Peyer's patch (tissue), 4 donors: ENCODE measurements at regions not wholly inside any gene's neighbourhood (a gene's known extent, or its start where the extent isn't known, plus 50 kb on each side); places are given as distances from the start of the nearest gene placed in this dataset.

Source experiments
- POLR2A ChIP-seq, 2 donors: fragments of 450-650 bp; IDR thresholded peaks; one replicate each; pipeline ENCODE4 v1.5.1; 2017; ENCODE audit warnings: antibody characterized with exemption in 2 of 2, mild to moderate bottlenecking in 2 of 2, moderate library complexity in 2 of 2
- TF ChIP-seq, protein P1 (sequence below), 6 experiments: fragments of 450-650 bp in 4 of 6; fragments of 200-600 bp in 2 of 6; sonication (generic) in 1 of 6; IDR thresholded peaks; one replicate each; pipeline ENCODE4 v1.5.1; 2017 to 2019; ENCODE audit warnings: antibody characterized with exemption in 6 of 6, mild to moderate bottlenecking in 3 of 6, moderate library complexity in 1 of 6

DNA sequence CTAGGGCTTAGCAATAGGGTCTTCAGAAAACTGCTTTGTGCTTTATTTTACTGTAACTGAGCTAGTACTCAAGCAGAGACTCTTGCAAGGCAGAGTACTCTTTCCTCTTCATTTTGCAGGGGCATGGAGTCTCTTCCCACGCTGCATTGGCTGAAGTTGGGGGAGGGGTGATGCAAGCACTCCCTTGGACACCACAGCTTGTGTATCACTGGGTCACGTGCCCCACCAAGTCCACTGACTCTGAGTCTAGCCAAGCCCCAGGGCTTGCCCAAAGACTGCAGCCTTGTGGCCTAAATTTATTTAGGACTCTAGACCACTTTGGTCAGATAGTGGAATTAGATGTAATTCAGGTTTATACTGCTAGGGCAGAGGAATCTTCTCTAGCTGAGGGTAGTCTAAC lies 1075.0 kb upstream of the ADGRB3 start:
- TF ChIP-seq, protein P1, sequence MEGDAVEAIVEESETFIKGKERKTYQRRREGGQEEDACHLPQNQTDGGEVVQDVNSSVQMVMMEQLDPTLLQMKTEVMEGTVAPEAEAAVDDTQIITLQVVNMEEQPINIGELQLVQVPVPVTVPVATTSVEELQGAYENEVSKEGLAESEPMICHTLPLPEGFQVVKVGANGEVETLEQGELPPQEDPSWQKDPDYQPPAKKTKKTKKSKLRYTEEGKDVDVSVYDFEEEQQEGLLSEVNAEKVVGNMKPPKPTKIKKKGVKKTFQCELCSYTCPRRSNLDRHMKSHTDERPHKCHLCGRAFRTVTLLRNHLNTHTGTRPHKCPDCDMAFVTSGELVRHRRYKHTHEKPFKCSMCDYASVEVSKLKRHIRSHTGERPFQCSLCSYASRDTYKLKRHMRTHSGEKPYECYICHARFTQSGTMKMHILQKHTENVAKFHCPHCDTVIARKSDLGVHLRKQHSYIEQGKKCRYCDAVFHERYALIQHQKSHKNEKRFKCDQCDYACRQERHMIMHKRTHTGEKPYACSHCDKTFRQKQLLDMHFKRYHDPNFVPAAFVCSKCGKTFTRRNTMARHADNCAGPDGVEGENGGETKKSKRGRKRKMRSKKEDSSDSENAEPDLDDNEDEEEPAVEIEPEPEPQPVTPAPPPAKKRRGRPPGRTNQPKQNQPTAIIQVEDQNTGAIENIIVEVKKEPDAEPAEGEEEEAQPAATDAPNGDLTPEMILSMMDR (IDR thresholded peaks at IDR 0.05), result no peak
- no peak for TF ChIP-seq POLR2A (IDR thresholded peaks at IDR 0.05)
